ENCODE measurements at regions not wholly inside any gene's neighbourhood (a gene's known extent, or its start where the extent isn't known, plus 50 kb on each side); places are given as distances from the start of the nearest gene placed in this dataset.
"Not testable (repeated sequence)": the region's sequence is repeated elsewhere in the genome, so short reads cannot be mapped to it uniquely, and the experiment has no call there.

DNA sequence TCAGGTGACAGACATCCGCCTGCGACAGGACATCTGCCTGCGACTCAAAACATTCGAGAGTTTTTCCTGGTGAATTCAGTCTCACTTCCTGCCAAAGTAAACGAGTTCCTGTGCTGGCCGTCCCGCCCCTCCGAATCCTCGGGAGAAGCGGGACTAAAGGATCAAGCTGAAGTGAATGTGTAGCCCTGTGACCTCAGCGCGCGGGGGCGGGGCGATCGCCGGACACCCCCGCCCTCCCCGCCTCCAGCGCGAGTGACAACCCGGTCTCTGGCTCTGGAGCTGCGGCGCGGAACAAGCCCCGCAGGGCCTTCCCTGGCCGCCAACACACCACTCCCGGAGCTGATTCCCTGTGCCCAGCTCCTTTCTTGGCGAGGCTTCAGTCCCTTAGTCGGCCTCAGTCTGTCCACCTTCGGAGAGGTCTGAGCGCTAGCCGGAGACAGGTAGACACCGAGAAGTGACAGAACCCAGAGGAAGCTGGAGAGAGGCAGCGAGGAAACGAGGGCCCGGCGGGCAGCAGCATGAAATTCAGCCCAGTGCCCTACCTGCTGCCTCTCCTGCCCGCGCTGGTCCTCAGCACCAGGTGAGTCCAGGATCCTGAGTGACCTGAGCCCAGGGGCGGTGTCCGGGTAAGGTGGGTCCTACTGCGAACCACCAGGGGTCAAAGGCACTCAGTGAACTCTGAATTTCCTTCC is 766.4 kb upstream of the LUZP2 start:
- FAIRE-seq (no peak), DNase-seq (ENCODE audit: low spot score) (no peak)

DNA sequence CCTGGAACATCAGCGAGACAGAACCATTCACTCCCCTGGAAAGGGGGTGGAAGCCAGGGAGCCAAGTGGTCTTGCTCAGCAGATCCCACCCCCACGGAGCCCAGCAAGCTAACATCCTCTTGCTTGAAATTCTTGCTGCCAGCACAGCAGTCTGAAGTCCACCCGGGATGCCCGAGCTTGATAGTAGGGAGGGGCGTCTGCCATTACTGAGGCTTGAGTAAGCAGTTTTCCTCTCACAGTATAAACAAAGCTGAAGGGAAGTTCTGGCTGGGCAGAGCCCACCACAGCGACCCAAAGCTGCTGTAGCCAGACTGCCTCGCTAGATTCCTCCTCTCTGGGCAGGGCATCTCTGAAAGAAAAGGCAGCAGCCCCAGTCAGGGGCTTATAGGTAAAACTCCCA is 764.8 kb upstream of the LUZP2 start:
- DNase-seq (ENCODE audit: low spot score), result no peak
- FAIRE-seq, result no peak

DNA sequence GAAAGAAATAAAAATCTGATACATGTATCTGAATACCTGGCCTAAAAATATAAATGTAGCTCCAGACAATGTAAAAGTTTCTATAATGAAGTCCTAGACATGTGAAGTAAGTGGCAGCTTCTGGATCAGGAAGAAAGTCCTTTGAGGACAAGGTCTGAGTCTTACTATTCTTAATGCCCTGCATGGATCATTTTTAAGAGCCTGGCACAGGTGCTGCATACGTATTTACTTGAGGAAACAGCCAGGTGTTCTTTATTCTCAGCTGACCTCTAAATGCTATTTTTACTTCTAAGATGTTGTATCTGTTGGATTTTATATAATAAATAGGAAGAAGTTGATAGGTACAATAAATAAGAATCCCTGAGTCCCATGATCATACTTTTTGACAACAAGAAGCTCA is 750.0 kb upstream of the LUZP2 start:
- FAIRE-seq, result no peak
- DNase-seq (ENCODE audit: low spot score), result no peak

DNA sequence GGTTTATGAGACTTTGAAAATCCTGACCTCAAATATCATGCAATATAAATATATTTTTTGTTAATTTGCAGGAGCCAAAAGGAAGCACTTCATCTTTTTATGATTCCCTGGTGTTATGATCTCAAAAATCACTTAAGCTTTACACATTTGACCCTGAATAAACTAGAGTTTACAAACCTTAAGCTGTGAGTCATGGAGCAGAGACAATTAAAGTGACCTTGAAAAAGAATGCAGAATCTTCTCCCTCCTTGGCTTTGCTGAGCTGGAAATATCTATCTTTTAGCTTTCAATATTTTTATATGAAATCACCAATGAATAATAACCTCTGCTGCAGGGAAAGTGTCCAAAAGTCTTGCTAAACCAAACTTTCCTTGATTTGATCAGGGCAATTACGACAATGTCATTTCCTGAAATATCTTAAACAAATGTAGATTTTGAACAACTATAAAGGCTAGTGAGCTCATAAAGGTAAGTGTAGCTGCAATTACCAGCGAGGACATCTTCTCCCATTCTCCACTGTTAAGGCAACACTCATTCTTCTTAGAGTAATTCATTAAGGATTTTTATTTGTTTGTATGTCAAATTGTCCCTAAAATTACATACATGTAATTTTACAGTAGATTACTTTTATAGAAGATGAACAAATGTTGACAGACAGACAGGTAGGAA is 747.0 kb upstream of the LUZP2 start:
- FAIRE-seq, result no peak

DNA sequence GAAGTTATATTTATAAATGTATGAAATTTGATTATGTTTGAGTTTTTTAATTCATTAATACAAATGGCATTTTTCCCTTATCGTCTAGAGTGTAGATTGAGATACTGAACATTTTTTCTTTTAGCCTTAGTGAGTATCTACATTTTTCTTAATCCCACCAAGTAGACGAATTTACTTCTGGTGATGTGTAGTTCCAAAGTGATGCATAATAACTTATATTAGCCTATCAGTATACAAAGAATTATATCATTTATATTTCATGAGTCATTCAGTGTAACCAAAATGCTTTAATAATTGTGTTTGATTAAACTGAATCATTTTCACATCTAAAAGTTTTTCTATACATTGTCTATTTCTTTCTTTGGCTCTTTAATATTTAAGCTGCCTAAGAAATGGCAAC is 745.6 kb upstream of the LUZP2 start:
- FAIRE-seq (no peak), DNase-seq (ENCODE audit: low spot score) (no peak)

More for the DNA sequence above, 747.0 kb upstream of the LUZP2 start:
- DNase-seq (ENCODE audit: low spot score), result no peak

DNA sequence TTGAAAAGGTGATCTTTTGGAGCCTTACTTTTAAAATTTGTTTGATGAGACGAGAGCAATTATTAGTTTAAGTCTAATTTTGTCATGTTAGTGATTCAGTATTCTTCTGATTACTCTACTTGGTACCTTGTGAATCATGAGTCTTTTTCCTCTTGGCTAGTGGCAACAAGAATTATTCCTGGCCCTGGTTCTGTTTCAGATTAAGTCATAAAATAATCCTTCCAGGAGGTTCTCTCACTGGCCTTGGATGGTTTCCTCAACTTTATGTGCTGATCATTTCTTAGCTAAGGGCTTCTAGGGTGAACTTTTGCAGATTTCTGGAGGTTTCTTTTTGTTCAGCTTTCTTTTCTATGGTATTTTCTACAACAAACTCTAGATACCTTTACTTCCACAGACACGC is 741.8 kb upstream of the LUZP2 start:
- FAIRE-seq, result no peak
- DNase-seq (ENCODE audit: low spot score), result no peak

DNA sequence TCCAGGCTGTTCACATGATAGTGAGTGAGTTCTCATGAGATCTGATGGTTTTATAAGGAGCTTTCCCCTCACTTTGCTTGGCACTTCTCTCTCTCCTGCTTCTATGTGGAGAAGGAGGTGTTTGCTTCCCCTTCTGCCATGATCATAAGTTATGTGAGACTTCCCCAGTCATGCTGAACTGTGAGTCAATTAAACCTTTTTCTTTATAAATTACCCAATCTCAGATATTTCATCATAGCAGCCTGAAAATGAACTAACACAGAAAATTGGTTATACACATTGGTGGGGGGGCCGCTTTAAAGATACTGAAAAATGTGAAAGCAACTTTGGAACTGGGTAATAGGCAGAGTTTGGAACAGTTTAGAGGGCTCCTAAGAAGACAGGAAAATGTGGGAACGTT is 741.1 kb upstream of the LUZP2 start:
- no peak for DNase-seq (ENCODE audit: low spot score)
- FAIRE-seq, result no peak

DNA sequence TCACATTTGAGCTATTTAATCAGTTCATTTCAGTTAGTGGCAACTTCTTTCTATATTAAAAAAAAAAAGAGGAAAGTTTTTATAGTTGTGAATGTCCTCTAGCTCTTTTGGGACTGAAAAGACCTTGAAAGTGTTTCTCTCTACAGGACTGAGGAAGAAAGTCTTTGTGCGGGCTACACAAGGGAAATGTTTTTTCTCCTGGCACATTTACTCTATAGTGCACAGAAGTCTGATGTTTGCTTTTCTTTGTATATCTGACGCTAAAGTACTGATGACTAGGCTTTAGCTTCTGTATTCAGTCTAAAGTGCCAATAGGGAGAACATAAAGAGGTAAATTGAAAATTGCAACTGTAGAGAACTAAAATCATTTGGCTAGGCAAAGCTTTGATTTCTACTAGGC is 737.4 kb upstream of the LUZP2 start:
- DNase-seq (ENCODE audit: low spot score) (no peak), FAIRE-seq (no peak)

DNA sequence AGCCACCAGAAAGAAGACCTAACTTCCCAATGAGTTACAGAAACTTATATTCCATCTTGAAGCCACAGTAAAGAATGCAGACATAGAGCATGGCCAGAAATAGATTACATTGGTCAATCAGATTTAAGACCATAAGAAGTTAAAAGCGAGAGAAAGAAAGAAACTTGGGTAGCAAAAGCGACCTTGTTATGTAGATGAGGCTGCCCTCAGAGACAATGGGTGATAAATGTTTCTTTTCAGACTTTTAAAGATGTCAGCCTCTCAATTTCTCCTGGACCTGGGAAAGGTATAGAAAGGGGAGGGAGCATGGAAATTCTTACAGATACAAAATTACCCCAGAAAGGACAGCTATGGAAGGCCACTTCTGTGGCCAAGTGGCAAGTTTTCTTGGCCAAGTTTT is 732.6 kb upstream of the LUZP2 start:
- DNase-seq (ENCODE audit: low spot score) (no peak), FAIRE-seq (no peak)

DNA sequence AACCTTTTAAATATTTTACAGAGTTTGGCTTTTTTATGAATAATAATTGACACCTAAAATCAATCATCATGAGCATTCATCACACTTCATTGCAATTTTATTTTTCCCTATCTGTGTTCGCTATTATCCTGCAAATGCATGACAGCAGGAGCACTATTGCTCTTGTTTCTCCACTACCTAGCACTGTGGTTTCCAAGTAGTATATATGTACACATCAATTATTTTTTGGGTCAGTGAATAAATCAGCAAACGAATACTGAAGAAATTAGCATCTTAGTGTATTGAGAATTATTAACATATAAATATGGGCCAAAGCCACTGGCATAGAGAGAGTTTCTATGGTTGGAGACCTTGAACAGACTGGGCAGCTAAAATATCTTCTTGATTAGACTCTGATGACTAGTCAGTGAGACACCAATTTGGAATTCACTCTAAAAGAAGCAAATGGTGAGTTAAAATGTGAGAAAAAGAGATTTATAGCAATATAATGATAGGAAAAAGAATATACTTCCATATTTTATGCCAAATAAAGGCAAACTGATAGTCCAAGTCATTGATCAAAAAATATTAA is 731.1 kb upstream of the LUZP2 start:
- no peak for FAIRE-seq
- DNase-seq (ENCODE audit: low spot score), result peak; percentile 33

DNA sequence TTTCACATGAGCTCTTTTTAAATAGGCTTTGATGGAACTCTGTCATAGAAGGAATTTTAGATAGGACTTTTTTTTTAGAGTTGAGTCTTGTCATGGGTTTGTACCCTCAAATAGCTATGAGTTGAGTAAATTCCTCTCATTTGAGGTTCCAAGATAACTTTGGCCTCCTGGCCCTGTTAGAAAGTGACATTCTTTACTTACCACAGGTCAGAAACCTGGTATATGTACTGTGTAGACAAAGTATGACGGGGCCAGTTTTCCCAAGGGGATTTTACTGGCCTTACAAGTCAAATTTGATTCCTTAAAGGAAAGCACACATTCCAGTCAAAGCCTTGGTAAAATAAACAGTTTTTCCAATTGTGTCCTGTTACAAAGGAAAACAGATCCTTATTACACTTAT is 729.3 kb upstream of the LUZP2 start:
- FAIRE-seq (no peak), DNase-seq (ENCODE audit: low spot score) (no peak)

DNA sequence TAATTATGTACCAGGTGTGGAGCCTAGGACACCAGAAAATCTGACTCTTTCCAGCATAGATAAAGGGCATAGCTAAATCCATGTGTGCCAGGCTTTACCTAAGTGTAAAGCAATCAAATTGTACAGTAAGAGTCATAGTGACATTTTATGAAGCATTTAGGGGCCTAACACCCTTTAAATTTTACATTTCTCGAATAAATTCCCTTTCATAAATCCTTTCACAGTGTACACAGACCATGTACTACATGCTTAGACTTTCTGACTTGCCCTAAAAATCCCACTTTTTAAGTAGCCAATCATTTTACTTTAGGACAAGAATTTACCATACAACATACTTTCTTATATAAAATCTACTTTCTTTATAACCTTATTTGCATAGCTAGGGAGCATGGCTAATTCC is 727.6 kb upstream of the LUZP2 start:
- DNase-seq (ENCODE audit: low spot score) (no peak), FAIRE-seq (no peak)

DNA sequence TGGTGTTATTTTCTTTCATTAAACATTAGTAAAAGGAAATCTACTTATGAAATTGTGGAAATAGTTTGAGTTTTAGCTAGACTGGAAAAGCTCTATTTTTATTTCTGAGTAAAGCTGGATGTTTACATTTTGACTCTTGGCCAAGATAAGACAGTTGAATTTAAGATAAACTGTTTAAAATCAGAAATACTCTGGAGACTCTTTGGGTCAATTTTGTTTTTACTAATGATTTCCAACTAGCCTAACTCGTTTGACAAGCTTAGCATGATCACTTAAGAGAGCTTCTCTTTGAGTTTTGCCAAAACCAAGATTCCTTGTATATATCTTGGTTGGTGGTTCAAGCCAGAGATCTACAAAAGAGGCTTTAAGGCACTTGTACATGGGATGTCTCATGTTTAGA is 724.8 kb upstream of the LUZP2 start:
- DNase-seq (ENCODE audit: low spot score), result no peak
- no peak for FAIRE-seq

DNA sequence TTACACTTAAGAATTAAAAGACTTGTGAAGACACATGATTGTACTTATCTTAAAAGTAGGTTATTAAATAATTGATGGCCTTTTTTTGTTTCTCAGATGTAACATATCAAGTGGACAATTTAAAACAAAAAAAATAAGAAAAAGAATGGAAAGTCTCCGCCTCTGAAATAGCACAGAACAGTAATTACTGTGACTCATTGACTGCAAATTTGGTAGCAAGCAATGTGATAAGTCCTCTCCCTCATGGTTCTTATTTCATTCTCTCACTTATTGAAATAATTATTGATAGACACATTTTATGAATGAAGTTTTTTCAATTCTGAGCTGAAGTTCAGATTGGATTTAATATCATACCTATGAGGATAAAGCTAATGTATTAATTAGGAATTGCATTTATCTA is 717.9 kb upstream of the LUZP2 start:
- no peak for DNase-seq (ENCODE audit: low spot score)
- no peak for FAIRE-seq

DNA sequence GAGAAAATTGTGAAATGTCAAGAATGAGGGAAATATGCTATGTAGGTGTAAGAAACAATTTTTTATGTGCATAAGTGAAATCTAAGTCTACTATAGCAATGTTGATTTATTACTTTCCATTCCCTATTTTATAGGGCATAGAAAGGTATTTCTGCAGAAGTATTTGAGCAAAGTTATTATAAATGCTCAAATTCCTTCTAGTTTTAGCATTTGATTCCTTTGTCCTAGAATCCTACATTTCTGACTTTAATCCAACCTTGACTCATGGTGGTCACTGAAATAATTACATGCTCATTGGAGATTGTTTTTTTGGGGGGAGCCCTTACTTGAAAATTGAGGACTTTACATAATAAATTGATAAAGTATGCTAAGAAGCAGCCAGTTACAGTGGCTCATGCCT is 716.6 kb upstream of the LUZP2 start:
- FAIRE-seq (no peak), DNase-seq (ENCODE audit: low spot score) (no peak)

DNA sequence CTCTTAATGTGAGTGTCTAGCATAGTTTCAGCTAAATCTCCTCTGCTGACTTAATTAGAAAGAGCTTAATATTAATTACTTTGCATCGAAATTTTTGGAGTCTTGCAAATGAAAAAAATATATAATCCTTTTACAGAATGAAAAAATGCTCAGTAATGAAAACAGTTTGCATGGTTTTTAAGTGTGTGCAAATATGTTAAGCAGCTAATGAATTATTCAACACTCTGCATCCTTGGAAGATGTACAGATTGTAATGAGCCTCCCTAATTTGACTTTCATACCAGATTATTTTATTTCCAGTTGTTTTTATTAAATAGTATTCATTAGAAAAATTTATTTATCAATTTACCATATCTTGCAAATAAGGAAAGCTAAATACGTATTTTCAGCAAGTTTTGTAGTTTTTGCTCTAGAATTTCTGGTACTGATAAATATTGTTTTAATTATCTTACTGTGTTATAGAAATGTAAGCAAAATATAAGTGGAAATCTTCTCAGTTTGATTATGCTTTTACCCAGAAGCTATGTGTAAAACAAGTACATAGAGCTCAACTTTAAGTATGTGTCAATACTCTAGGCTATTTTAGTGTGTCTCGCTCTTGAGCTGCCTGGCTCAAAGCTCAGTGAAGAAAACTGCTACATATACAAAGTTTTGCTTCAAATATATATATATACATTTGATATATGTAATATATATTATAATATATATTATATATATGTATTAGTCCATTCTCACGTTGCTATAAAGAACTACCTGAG is 714.9 kb upstream of the LUZP2 start:
- DNase-seq (ENCODE audit: low spot score) (no peak), FAIRE-seq (no peak)

DNA sequence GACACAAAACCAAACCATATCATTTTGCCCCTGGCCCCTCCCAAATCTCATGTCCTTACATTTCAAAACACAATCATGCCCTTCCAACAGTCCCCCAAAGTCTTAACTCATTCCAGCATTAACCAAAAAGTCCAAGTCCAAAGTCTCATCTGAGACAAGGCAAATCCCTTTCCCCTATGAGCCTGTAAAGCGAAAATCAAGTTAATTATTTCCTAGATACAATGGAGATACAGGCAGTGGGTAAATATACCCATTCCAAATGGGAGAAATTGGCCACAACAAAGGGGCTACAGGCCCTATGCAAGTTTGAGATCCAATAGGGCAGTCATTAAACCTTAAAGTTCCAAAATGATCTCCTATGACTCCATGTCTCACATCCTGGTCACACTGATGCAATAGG is 709.9 kb upstream of the LUZP2 start:
- DNase-seq (ENCODE audit: low spot score); FAIRE-seq: not testable (repeated sequence)

DNA sequence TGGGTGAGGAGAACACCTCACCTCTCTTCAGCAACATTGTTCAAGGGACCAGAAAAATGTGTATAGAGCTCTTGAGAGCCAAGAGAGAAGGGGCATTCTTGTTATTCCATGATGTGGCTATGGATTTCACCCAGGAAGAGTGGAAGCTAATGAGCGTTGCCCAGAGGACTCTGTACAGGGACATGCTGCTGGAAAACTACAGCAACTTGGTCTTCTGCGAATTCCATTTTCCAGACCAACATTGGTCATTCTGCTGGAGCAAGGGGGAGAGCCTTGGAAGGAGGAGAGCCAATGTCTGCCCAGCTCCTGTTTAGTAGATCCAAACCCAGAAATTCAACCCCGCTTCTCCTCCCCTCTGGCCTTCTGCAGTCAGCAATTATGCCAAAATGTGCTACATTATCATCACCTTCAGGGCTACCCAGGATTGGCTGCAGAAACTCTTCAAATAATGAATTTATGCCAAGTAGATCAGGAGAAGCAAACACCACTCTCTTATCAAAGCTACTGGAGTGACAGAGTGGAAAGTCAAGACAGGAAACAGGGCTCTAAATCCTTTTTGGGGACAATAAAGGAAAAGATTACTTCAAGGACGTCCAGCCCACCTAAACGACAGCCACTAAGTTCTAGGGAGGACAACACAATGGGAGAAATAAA is 707.5 kb upstream of the LUZP2 start:
- FAIRE-seq (no peak), DNase-seq (ENCODE audit: low spot score) (no peak)

DNA sequence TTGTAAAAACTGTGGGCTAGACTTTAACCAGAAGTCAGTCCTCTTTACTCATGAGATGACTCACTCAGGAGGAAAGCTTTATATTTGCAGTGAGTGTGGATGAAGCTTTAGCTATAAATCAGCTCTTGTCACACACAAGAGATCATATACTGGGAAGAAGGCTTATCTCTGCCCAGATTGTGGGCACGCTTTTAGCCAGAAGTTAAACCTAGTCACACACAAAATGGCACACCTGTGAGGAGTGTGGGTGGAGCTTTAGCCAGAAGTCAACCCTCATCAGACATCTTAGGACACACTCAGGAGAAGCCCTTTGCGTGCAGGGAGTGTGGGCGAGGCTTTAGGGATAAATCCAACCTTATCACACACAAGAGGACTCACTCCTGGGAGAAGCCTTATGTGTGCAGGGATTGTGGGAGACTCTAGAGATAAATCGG is 706.9 kb upstream of the LUZP2 start:
- DNase-seq (ENCODE audit: low spot score), result peak; percentile 57
- peak; percentile 63 for FAIRE-seq

DNA sequence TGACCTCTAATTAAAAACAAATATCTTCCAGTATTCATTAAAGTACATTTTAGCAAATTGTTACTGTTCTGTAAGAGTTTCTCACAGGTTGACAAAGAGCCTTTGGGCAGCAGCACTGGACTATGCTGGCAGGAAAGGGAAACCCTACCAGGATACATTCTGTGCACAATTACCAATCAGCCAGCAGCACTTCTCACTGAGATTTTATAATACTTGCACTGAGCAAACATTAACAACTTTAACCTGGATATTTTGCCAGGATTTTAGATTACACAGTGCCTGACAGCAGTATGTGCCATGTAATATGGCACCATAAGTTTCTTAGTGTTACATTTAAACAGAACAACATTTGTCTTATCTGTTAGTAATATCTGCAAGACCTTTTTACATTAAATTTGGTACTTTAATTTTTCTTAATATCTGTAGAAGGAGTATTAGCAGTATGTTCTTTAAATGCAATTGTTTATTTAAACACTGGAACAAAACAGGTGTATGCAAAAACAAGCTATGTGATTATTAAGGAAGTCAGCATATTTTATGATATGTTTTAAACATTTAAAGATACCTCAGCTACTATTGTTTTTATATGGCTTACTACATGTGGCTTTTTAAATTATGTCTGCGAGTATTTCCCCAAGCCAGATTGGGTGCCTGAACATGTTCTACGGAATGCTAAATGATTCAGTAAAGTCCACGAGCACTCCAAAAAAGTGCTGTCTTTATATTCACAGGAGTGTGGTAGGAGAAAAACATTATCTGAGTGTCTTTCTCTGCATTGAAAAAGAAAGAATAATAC is 699.0 kb upstream of the LUZP2 start:
- DNase-seq (ENCODE audit: low spot score) (no peak), FAIRE-seq (no peak)

DNA sequence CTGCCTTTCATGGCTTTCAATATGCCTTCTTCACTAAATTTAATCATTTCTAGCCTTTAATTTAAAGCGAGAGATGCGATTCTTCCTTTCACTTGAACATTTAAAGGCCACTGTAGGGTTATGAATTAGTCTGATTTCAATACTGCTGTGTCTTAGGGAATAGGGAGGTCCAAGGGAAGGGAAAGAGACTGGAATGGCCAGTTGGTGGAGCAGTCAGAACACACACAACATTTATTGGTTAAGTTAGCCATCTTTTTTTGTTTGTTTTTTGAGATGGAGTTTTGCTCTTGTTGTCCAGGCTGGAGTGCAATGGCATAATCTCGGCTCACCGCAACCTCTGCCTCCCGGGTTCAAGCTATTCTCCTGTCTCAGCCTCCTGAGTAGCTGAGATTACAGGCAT is 662.5 kb upstream of the LUZP2 start:
- DNase-seq (ENCODE audit: low spot score); FAIRE-seq: not testable (repeated sequence)

Measured in RCC 7860 (cell line).